ENCODE measurements at regions not wholly inside any gene's neighbourhood (a gene's known extent, or its start where the extent isn't known, plus 50 kb on each side); places are given as distances from the start of the nearest gene placed in this dataset.

DNA sequence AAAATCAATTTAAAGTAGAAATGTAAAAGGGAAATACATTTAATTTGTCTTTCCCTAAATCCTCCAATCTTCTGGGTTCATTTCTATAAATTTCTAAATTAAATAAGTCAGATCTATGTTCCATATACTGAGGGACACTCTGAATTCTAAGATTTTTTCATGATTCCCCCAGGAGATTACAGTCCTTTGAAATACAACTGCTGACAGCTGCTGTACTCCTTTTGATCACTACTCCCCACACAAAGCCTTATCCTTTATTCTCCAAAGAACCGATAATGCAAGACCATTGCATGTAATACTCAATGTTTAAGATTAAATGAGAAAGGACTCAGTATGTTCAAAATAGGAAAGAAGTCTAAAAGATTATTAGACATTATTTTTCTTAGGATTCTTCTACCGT is 865.7 kb downstream of the EPHA3 start:
- no peak for TF ChIP-seq SPI1 (IDR thresholded peaks at IDR 0.05; ENCODE audit: borderline replicate concordance, low read depth)
- TF ChIP-seq GABPA (IDR thresholded peaks at IDR 0.05; ENCODE audit: low read depth): no peak
- TF ChIP-seq, protein P1, sequence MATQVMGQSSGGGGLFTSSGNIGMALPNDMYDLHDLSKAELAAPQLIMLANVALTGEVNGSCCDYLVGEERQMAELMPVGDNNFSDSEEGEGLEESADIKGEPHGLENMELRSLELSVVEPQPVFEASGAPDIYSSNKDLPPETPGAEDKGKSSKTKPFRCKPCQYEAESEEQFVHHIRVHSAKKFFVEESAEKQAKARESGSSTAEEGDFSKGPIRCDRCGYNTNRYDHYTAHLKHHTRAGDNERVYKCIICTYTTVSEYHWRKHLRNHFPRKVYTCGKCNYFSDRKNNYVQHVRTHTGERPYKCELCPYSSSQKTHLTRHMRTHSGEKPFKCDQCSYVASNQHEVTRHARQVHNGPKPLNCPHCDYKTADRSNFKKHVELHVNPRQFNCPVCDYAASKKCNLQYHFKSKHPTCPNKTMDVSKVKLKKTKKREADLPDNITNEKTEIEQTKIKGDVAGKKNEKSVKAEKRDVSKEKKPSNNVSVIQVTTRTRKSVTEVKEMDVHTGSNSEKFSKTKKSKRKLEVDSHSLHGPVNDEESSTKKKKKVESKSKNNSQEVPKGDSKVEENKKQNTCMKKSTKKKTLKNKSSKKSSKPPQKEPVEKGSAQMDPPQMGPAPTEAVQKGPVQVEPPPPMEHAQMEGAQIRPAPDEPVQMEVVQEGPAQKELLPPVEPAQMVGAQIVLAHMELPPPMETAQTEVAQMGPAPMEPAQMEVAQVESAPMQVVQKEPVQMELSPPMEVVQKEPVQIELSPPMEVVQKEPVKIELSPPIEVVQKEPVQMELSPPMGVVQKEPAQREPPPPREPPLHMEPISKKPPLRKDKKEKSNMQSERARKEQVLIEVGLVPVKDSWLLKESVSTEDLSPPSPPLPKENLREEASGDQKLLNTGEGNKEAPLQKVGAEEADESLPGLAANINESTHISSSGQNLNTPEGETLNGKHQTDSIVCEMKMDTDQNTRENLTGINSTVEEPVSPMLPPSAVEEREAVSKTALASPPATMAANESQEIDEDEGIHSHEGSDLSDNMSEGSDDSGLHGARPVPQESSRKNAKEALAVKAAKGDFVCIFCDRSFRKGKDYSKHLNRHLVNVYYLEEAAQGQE (IDR thresholded peaks at IDR 0.05; ENCODE audit: insufficient replicate concordance, low read depth): no peak
- TF ChIP-seq POLR2AphosphoS5 (IDR thresholded peaks at IDR 0.05; ENCODE audit: low read depth): no peak
- TF ChIP-seq, protein P2, sequence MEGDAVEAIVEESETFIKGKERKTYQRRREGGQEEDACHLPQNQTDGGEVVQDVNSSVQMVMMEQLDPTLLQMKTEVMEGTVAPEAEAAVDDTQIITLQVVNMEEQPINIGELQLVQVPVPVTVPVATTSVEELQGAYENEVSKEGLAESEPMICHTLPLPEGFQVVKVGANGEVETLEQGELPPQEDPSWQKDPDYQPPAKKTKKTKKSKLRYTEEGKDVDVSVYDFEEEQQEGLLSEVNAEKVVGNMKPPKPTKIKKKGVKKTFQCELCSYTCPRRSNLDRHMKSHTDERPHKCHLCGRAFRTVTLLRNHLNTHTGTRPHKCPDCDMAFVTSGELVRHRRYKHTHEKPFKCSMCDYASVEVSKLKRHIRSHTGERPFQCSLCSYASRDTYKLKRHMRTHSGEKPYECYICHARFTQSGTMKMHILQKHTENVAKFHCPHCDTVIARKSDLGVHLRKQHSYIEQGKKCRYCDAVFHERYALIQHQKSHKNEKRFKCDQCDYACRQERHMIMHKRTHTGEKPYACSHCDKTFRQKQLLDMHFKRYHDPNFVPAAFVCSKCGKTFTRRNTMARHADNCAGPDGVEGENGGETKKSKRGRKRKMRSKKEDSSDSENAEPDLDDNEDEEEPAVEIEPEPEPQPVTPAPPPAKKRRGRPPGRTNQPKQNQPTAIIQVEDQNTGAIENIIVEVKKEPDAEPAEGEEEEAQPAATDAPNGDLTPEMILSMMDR (IDR thresholded peaks at IDR 0.05; ENCODE audit: insufficient read depth, low read length): no peak
- Histone ChIP-seq H3K27me3 (ENCODE audit: insufficient read depth, poor library complexity, severe bottlenecking) (no peaks in the 10 kb centered on the region), H3K27ac (replicated peaks) (no peak overlapping the region), H3K4me3 (replicated peaks; ENCODE audit: insufficient read depth, low read length) (no peak overlapping the region)
- no peak for DNase-seq (ENCODE audit: low read depth in 1 of 2, low spot score in 1 of 2)

DNA sequence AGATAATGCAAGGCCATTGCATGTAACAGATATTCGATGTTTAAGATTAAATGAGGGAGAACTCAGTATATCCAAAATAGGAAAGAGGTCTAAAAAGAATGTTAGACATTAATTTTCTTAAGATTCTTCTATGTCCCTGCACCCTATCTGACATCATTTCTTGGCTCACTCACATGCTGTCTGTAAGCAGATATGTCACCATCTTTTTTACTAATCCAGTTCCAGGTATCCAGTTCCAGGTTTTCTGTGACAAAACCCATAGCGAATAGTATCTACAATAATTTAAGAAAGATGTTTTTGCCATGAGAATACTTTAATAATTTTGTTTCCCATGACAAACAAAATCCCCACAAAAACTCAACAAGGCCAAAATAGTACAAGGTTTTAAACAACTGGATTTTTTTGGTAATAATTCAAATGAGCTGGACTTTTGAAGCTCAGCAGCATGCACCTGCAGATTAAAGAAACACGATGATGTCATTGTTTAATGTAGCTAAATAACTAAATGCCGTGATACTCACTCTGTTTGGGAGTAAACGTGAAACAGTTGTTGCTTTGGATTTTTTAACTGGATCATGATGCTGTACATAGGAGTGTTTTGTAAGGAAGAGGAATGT is 867.6 kb downstream of the EPHA3 start:
- Histone ChIP-seq H3K27me3 (ENCODE audit: insufficient read depth, poor library complexity, severe bottlenecking) (no peaks in the 10 kb centered on the region), H3K27ac (replicated peaks) (no peak overlapping the region), H3K4me3 (replicated peaks; ENCODE audit: insufficient read depth, low read length) (no peak overlapping the region)
- DNase-seq (ENCODE audit: low read depth in 1 of 2, low spot score in 1 of 2): no peak
- no peak for TF ChIP-seq SPI1 (IDR thresholded peaks at IDR 0.05; ENCODE audit: borderline replicate concordance, low read depth)

DNA sequence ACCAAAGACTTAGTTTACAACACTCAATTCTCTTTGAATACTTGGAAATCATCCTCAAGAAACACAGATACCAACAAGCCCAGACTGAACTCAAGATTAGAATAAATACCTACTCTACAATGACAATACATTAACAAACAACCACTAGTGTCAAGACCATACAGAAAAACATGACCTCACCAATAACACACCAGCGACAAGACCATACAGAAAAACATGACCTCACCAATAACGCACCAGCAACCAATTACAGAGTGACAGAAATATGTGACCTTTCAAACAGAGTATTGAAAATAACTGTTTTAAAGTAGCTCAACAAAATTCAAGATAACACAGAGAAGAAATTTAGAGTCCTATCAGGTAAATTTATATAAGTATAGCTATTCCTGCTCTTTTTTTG is 876.0 kb downstream of the EPHA3 start:
- TF ChIP-seq, protein P2 (IDR thresholded peaks at IDR 0.05; ENCODE audit: insufficient read depth, low read length): no peak
- no peak for TF ChIP-seq SPI1 (IDR thresholded peaks at IDR 0.05; ENCODE audit: borderline replicate concordance, low read depth)
- no peak for TF ChIP-seq GABPA (IDR thresholded peaks at IDR 0.05; ENCODE audit: low read depth)
- TF ChIP-seq POLR2AphosphoS5 (IDR thresholded peaks at IDR 0.05; ENCODE audit: low read depth): no peak
- TF ChIP-seq, protein P1 (IDR thresholded peaks at IDR 0.05; ENCODE audit: insufficient replicate concordance, low read depth): no peak
- Histone ChIP-seq H3K27me3 (ENCODE audit: insufficient read depth, poor library complexity, severe bottlenecking) (no peaks in the 10 kb centered on the region), H3K4me3 (replicated peaks; ENCODE audit: insufficient read depth, low read length) (no peak overlapping the region), H3K27ac (replicated peaks) (no peak overlapping the region)
- no peak for DNase-seq (ENCODE audit: low read depth in 1 of 2, low spot score in 1 of 2)

DNA sequence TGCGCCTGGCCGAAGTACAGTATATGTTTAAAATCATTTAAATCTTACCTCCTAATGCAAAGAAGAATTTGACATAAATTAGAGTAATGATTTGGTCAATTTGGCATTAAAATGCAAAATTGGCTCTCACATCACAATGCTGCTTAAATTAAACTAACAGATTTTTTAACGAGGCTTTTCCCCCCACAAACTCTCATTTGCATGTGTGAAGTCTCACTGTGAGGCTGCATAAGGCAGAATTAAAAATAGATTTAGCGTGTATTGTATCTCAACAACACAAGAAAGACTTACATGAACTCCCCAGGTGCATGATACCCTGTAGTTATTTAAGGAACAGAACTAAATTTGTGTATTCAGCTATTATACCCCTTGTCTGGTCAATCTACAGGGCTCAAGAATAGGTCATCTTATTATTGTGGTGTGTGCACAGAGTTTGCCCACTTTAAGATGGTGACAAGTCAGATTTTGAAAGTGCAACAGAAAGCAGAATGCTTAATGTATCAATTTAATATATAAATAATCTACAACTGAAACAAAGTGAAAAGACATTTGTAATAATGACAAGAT is 897.9 kb downstream of the EPHA3 start:
- no peak for TF ChIP-seq POLR2AphosphoS5 (IDR thresholded peaks at IDR 0.05; ENCODE audit: low read depth)
- no peak for TF ChIP-seq GABPA (IDR thresholded peaks at IDR 0.05; ENCODE audit: low read depth)
- TF ChIP-seq, protein P1 (IDR thresholded peaks at IDR 0.05; ENCODE audit: insufficient replicate concordance, low read depth): no peak
- no peak for TF ChIP-seq SPI1 (IDR thresholded peaks at IDR 0.05; ENCODE audit: borderline replicate concordance, low read depth)
- TF ChIP-seq, protein P2 (IDR thresholded peaks at IDR 0.05; ENCODE audit: insufficient read depth, low read length): no peak
- H3K4me3 ChIP-seq (replicated peaks; ENCODE audit: insufficient read depth, low read length): no peak overlapping the region
- H3K27me3 ChIP-seq (ENCODE audit: insufficient read depth, poor library complexity, severe bottlenecking): no peaks in the 10 kb centered on the region
- H3K27ac ChIP-seq (replicated peaks): no peak overlapping the region
- DNase-seq (ENCODE audit: low read depth in 1 of 2, low spot score in 1 of 2): no peak
